DMS 273 treated with DMSO at 0.1 percent for 48 hours (cell line): ENCODE measurements at regions not wholly inside any gene's neighbourhood (a gene's known extent, or its start where the extent isn't known, plus 50 kb on each side); places are given as distances from the start of the nearest gene placed in this dataset.
A peak's percentile ranks its signal among the peaks of the same experiment; 100 is the strongest.
"Not testable (repeated sequence)": the region's sequence is repeated elsewhere in the genome, so short reads cannot be mapped to it uniquely, and the experiment has no call there.

Experiments
- DNase-seq: peaks from one replicate; lab custom pipeline; 2025; lab: John Stamatoyannopoulos, UW

DNA sequence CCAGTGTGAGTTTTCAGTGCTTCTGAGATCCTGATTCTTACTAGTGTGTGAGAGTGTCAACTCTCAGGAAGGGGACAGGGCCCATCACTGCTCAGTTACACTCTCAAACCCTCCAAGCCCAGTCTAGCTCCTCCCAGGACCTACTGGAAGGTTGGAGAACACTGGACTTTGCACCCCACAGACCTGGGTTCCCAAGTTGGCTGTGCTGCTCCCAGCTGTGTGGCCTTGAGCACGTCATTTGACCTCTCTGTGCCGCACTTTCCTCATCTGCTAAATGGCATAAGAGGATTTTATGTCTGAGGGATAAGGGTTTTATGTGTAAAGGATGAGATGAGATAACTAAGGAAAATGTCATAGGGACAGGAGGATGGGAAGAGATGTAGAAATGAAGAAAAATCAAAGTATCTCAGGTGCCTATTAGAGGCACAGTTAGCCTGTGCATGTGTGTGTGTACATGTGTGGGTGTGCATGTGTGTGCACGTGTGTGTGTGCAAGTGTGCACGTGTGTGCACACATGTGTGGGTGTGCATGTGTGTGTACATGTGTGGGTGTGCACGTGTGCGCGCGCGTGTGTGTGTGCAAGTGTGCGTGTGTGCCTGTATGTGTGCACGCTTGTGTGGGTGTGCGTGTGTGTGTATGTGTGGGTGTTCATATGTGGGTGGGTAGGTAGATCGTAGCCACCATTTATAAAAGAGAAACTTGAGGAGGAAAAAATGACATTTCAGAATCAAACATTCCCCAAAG is 108.0 kb upstream of the GRK3 start:
- not testable (repeated sequence) for DNase-seq

DNA sequence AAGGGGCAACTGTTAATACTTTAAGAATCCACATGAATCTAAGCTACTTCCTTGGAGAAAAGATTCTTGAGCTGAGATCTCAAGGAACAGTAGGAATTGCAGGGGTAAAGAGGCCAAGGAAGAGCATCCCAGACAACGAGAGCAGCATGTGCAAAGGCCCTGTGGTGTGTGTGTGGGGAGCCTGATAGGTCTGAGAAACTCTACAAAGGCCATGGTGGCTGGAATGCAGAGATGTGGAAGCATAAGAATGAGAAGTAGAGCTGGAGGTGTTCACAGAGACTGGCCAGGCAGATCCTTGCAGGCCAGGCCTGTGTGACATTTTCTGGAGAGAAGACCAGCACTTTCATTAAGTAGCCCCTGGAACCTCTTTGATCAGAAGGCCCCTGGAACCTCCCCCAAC is 105.8 kb upstream of the GRK3 start:
- DNase-seq = not testable (repeated sequence)

GRCh38 chr22:25460682-25461081 is 103.8 kb upstream of the GRK3 start:
- not testable (repeated sequence) for DNase-seq

DNA sequence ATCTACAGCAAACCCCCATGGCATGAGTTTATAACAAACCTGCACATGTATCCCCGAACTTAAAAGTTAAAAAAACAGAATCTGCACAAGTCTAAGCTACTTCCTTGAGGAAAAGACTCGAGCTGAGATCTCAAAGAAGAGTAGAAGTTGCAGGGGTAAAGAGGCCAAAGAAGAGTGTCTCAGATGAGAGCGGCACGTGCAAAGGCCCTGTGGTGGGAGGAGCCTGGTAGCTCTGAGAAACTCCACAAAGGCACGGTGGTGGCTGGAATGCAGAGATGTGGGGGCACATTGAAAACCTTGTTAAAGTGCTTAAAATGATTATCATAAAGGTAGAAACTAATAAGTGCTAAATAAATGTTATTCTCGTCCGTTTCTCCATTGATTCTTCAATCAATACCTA is 103.2 kb upstream of the GRK3 start:
- DNase-seq = no peak

DNA sequence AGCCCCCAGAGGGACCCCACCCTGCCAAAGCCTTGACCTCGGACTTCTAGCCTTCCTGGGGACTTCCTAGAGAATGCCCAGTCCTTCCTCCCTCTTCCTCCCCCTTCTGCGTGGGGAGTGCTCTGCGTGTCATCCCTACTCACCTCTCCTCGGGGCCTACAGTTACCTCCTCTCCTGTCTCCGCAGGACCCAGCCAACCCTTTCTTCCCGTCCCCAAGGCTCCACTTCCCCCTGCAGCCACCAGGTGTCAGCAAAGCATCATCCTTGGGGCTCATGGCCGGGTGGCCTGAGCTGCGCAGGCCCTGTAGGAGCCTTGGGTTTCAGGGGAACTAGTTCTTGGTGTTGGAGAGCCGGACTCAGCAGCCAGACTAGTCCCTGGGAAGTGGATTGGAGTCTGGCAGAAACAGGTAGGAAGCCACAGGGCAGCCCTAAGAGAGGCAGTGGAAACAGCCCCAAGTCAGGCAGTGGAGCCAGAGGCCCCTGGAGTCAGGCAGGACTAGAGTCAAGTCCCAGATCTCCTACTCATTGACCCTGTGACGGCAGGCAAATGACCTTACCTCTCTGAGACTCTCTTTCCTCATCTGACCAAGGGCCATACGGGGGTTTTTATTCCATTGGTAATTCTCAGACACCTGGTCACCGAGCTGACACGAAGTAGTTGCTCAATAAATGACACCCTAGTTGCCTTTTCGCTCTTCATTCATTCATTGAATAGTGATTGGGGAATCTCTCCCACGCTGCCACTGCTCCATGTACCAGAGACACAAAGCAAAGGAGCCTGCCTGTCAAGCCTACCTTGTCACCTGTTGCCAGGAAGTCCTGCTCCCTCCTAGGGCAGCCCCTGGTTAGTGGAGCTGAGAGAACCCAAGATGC is 101.8 kb upstream of the GRK3 start:
- DNase-seq = peak; percentile 18

DNA sequence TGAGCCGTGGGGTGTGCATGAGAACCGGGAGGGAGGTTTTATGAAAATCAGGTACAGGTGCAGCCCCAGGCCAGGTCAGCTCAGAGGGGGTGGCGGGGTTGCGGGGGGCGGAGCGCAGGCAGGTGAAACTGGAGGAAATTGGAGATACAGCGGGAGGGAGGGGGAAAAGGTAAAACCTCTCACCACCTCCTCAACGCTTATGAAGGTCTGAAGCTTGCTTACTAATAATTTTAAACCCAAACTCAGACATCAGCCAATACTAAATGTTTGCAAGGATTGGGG is 101.2 kb upstream of the GRK3 start:
- DNase-seq = not testable (repeated sequence)

DNA sequence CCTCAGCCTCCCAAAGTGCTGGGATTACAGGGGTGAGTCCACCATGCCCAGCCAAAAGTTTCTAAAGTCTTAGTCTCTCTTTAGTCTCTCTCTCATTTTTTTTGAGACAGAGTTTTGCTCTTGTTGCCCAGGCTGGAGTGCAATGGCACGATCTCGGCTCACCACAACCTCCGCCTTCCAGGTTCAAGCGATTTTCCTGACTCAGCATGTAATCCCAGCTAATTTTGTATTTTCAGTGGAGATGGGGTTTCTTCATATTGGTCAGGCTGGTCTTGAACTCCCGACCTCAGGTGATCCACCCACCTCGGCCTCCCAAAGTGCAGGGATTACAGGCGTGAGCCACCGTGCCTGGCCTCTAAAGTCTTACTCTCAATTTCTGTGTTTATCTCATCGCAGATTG is 100.1 kb upstream of the GRK3 start:
- DNase-seq = not testable (repeated sequence)

DNA sequence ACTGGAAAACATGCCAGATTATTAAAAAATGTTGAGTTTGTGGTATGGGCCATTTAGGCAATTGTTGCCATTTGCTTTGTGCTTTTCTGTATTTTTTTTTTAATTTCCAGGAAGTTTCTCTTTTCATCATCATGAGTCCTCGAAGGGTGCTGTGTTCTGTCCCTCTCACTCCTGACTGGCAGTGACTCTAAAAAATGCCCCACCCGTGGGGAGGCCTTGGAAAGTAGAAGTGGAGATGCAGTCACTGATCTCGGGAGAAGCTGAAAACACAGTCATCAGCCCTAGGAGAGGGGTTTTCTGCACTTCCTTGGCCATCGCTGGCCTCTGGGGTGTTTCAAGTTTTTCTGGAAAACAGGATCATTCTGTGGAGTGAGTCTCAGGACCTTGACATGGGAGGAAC is 98.5 kb upstream of the GRK3 start:
- no peak for DNase-seq

GRCh38 chr22:25472382-25472781 is 92.1 kb upstream of the GRK3 start:
- DNase-seq = no peak

DNA sequence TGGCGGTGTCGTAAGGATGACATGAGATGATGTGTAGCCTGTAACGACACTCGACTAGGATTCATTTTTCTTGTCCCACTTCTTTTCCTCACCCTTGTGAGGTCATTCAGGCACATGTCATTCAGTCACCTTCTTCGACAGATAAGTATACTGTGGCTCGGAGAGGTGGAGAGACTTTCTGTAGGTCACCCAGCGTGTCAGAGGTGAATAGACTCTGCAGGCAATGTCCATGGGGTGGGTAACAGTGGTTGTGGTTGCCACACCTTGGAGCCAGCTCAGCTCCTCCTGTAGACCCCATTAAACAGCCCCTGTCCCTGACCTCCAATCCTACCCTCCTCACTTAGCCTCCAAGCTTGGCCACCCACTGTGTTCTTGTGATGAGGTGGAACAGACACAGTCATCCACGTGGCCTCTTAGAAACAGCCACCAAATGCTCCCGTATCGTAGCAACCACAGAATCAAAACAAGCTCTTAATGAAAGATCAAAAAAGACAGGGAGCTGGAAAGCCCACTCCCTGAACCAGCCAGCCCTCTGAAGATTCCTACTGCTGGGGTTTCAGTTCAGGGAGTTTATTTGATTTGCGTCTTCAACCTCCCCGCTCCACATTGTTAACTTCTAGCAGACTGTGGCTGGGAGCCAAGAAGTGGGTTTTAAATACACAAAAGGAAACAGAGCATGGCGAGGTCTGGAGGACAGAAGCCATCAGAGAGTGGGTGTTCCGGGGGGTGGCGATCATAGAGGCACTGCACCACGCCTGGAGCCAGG is 89.0 kb upstream of the GRK3 start:
- peak; percentile 17 for DNase-seq

DNA sequence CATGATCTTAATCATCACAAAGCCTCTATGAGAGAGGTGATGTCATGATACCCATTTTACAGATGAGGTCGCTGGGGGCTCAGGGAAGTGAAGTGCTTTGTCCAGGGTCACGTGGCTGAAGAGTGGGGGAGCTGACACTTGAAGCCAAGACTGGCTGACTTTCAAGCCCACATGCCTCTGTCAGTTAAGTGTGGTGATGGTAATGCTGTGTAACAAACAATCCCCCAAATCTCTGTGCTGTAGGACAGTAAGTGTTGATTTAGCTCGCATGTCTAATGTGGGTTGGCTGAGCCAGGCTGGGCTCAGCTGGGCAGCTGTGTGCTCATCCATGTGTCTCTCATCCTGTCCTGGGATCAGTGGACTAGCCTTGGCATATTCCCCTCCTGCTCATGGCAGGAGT is 87.1 kb upstream of the GRK3 start:
- no peak for DNase-seq

GRCh38 chr22:25478111-25478510 is 86.4 kb upstream of the GRK3 start:
- no peak for DNase-seq

DNA sequence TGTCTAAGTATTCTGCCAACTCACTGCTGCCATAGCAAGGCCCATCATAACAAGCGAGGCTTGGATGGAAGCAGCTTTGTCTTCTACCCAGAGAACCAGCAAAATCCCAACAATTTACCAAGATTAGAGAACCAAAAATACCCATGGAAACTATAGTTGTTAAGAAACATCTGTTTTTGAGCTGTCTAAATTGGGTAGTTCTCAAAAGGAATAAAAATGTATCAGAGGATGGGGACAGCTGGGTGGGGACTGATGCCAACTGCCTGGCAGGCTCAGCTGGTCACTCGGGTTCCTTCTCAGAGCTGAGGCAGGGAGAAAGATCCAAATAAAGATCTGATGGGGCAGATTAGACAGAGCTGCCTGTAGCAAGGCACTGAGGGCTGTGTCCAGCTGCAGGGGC is 85.9 kb upstream of the GRK3 start:
- DNase-seq = no peak

DNA sequence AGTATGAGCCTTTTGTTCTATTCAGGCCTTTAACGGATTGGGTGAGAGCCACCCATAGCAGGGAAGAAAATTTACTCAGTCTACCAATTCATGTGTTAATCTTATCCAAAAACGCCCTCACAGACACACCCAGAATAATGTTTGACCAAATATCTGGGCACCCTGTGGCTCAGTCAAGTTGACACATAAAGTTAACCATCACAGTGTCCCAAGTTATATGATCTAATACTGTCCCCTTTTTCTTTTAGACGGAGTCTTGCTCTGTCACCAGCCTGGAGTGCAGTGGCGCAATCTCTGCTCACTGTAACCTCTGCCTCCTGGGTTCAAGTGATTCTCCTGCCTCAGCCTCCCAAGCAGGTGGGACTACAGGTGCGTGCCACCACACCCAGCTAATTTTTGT is 83.6 kb upstream of the GRK3 start:
- not testable (repeated sequence) for DNase-seq

- DNase-seq = peak; percentile 45
Observed at GRCh38 chr22:25482091-25482760, 82.2 kb upstream of the GRK3 start.

DNA sequence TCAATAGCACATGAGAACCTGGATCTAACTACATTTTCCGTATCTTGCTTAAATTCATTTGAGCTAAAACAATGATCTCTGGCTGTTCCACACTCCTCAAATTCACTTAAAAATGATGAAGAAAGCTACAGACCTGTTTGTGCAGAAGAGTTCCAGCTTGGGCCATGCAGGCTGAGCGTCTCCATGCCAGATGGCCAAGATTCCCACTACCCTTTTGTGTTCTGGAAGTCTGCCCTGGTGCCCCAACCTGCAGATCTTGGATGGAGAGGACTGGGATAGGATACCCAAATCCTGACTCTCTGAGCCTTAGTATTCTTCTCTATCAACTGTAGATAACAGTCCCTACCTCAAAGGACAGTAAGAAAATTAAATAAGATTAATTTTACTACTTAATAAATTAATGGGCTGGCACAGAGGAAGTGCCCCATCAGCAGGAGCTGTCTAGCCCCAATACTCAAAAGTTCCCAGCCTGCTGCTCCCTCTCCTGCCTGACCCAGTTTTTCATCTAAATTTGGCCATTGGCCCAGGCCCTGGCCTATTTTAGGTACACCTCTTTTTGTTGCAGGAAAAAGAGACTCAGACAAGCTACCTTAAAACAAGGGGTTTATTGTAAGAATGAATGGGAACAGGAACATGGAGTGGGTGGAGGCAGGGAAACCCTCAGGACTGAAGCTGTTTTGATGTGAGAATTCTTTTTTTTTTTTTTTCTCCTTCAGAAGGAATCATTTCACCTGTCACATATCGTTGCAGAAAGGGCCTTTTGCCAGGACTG is 81.4 kb upstream of the GRK3 start:
- DNase-seq = peak; percentile 58

GRCh38 chr22:25483931-25484330 is 80.5 kb upstream of the GRK3 start:
- no peak for DNase-seq

GRCh38 chr22:25484521-25485315 is 79.8 kb upstream of the GRK3 start:
- DNase-seq = no peak

- no peak for DNase-seq
Observed at GRCh38 chr22:25485626-25486545, 78.6 kb upstream of the GRK3 start.

DNA sequence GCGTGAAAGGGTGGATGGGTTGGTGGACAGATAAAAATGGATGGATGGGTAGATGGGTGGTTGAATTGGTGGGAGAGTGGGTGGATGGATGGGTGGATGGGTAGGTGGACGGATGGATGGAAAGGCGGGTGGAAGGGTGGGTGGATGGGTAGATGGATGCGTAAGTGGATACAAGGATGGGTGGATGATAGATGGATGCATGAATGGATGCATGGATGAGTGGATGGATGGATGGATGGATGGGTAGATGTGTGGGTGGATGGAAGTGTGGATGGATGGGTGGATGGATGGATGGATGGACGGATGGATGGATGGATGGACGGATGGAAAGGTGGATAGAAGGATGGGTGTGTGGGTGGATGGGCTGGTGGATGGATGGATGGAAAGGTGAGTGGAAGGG is 77.0 kb upstream of the GRK3 start:
- DNase-seq = no peak
